ENCODE measurements at regions not wholly inside any gene's neighbourhood (a gene's known extent, or its start where the extent isn't known, plus 50 kb on each side); places are given as distances from the start of the nearest gene placed in this dataset.

DNA sequence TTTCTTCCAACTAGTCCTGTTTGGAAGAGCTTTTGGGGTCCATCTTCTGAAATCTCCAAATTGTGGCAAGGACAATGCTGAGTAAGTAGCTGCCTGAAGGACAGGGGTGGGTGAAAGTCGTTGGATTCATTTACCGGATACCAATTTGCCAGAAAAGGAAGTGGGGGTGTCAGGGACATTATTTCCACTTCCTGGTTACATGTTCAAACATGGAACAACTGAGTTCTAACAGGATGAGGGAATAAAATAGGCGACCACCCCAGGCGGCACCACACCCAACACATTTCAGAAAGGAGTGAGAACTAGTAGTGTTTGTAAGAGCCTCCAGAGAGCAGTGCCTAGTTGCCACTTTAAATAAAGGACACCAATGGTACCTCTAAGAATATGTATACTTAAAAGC, 158.6 kb upstream of the SERTAD2 start (continued):
- TF ChIP-seq RBBP5 (IDR thresholded peaks at IDR 0.05; ENCODE audit: borderline replicate concordance, low read depth, low read length) (no peak), CBX5 (IDR thresholded peaks at IDR 0.05; ENCODE audit: low read depth, low read length) (no peak), BACH1 (IDR thresholded peaks at IDR 0.05; ENCODE audit: low read length) (no peak)
- TF ChIP-seq, protein P1, sequence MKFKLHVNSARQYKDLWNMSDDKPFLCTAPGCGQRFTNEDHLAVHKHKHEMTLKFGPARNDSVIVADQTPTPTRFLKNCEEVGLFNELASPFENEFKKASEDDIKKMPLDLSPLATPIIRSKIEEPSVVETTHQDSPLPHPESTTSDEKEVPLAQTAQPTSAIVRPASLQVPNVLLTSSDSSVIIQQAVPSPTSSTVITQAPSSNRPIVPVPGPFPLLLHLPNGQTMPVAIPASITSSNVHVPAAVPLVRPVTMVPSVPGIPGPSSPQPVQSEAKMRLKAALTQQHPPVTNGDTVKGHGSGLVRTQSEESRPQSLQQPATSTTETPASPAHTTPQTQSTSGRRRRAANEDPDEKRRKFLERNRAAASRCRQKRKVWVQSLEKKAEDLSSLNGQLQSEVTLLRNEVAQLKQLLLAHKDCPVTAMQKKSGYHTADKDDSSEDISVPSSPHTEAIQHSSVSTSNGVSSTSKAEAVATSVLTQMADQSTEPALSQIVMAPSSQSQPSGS (IDR thresholded peaks at IDR 0.05; ENCODE audit: low read length) = no peak

Data from H1 (cell line).